Muscle layer of colon (tissue), 2 donors: ENCODE measurements at regions not wholly inside any gene's neighbourhood (a gene's known extent, or its start where the extent isn't known, plus 50 kb on each side); places are given as distances from the start of the nearest gene placed in this dataset.

Source experiments
- H3K27ac ChIP-seq: one replicate; pipeline ENCODE4 v1.7.0; 2013; ENCODE audit warnings: low read depth, mild to moderate bottlenecking, low read length, moderate library complexity
- H3K27me3 ChIP-seq, 2 donors: one replicate each; pipeline ENCODE4 v1.7.0; 2013; ENCODE audit warnings: low read length in 2 of 2, mild to moderate bottlenecking in 2 of 2; ENCODE audit not compliant: insufficient read depth in 2 of 2, control insufficient read depth in 1 of 2
- H3K36me3 ChIP-seq: one replicate; pipeline ENCODE4 v1.7.0; 2013; ENCODE audit warnings: mild to moderate bottlenecking, low read length; ENCODE audit not compliant: insufficient read depth
- H3K4me1 ChIP-seq: one replicate; pipeline ENCODE4 v1.7.0; 2013; ENCODE audit warnings: mild to moderate bottlenecking, low read length; ENCODE audit not compliant: insufficient read depth
- H3K4me3 ChIP-seq, 2 donors: one replicate each; pipeline ENCODE4 v1.7.0; 2013; ENCODE audit warnings: low read length in 2 of 2, low read depth in 1 of 2, mild to moderate bottlenecking in 1 of 2, moderate library complexity in 1 of 2
- H3K9ac ChIP-seq: one replicate; pipeline ENCODE4 v1.7.0; 2013; ENCODE audit warnings: low read length
- H3K9me3 ChIP-seq: one replicate; pipeline ENCODE4 v1.7.0; 2013; ENCODE audit warnings: mild to moderate bottlenecking, low read length
- donor health status: abdominal sarcoma.
- donor health status: Adenocarcinoma of cecum.

GRCh38 chr3:104526901-104527401 lies 839.8 kb upstream of the ALCAM start:
- Histone ChIP-seq H3K27ac (no peak overlapping the region), H3K9me3 (no peaks in the 10 kb centered on the region), H3K4me3 (no peak overlapping the region), H3K9ac (no peak overlapping the region), H3K4me1 (no peaks in the 10 kb centered on the region), H3K27me3 (no peaks in the 10 kb centered on the region), H3K36me3 (no peaks in the 10 kb centered on the region)

- Histone ChIP-seq H3K27me3 (no peaks in the 10 kb centered on the region), H3K36me3 (no peaks in the 10 kb centered on the region), H3K9me3 (no peaks in the 10 kb centered on the region), H3K4me3 (no peak overlapping the region), H3K4me1 (no peaks in the 10 kb centered on the region), H3K9ac (no peak overlapping the region), H3K27ac (no peak overlapping the region)
These were observed 835.8 kb upstream of the ALCAM start for GRCh38 chr3:104530934-104531333.

GRCh38 chr3:104536715-104537114 lies 830.0 kb upstream of the ALCAM start:
- Histone ChIP-seq H3K27ac (no peak overlapping the region), H3K4me3 (no peak overlapping the region), H3K27me3 (no peaks in the 10 kb centered on the region), H3K9me3 (no peaks in the 10 kb centered on the region), H3K4me1 (no peaks in the 10 kb centered on the region), H3K36me3 (no peaks in the 10 kb centered on the region), H3K9ac (no peak overlapping the region)

GRCh38 chr3:104537323-104537722 lies 829.4 kb upstream of the ALCAM start:
- no peak overlapping the region for H3K4me3 ChIP-seq
- H3K9me3 ChIP-seq: no peaks in the 10 kb centered on the region
- no peak overlapping the region for H3K9ac ChIP-seq
- no peaks in the 10 kb centered on the region for H3K36me3 ChIP-seq
- H3K27ac ChIP-seq: no peak overlapping the region
- H3K27me3 ChIP-seq: no peaks in the 10 kb centered on the region
- H3K4me1 ChIP-seq: no peaks in the 10 kb centered on the region

- H3K9ac ChIP-seq: no peak overlapping the region
- no peaks in the 10 kb centered on the region for H3K4me1 ChIP-seq
- no peaks in the 10 kb centered on the region for H3K9me3 ChIP-seq
- no peaks in the 10 kb centered on the region for H3K27me3 ChIP-seq
- H3K27ac ChIP-seq: no peak overlapping the region
- no peak overlapping the region for H3K4me3 ChIP-seq
- H3K36me3 ChIP-seq: no peaks in the 10 kb centered on the region
These were observed 820.4 kb upstream of the ALCAM start for GRCh38 chr3:104546301-104546700.

- no peaks in the 10 kb centered on the region for H3K4me1 ChIP-seq
- H3K27ac ChIP-seq: no peak overlapping the region
- H3K27me3 ChIP-seq: no peaks in the 10 kb centered on the region
- no peak overlapping the region for H3K4me3 ChIP-seq
- no peak overlapping the region for H3K9ac ChIP-seq
- no peaks in the 10 kb centered on the region for H3K36me3 ChIP-seq
- no peaks in the 10 kb centered on the region for H3K9me3 ChIP-seq
These were observed 819.7 kb upstream of the ALCAM start for GRCh38 chr3:104547031-104547430.

- Histone ChIP-seq H3K27ac (no peak overlapping the region), H3K36me3 (no peaks in the 10 kb centered on the region), H3K9me3 (no peaks in the 10 kb centered on the region), H3K4me1 (no peaks in the 10 kb centered on the region), H3K9ac (no peak overlapping the region), H3K27me3 (no peaks in the 10 kb centered on the region), H3K4me3 (no peak overlapping the region)
These were observed 818.3 kb upstream of the ALCAM start for GRCh38 chr3:104548401-104548800.

GRCh38 chr3:104549099-104549714 lies 817.5 kb upstream of the ALCAM start:
- Histone ChIP-seq H3K27ac (no peak overlapping the region), H3K4me1 (no peaks in the 10 kb centered on the region), H3K9ac (no peak overlapping the region), H3K4me3 (no peak overlapping the region), H3K9me3 (no peaks in the 10 kb centered on the region), H3K27me3 (no peaks in the 10 kb centered on the region), H3K36me3 (no peaks in the 10 kb centered on the region)

GRCh38 chr3:104553121-104553520 lies 813.6 kb upstream of the ALCAM start:
- H3K9ac ChIP-seq: no peak overlapping the region
- H3K9me3 ChIP-seq: no peaks in the 10 kb centered on the region
- H3K4me3 ChIP-seq: no peak overlapping the region
- no peak overlapping the region for H3K27ac ChIP-seq
- H3K36me3 ChIP-seq: no peaks in the 10 kb centered on the region
- H3K27me3 ChIP-seq: no peaks in the 10 kb centered on the region
- no peaks in the 10 kb centered on the region for H3K4me1 ChIP-seq

- Histone ChIP-seq H3K27me3 (no peaks in the 10 kb centered on the region), H3K4me1 (no peaks in the 10 kb centered on the region), H3K27ac (no peak overlapping the region), H3K4me3 (no peak overlapping the region), H3K36me3 (no peaks in the 10 kb centered on the region), H3K9ac (no peak overlapping the region), H3K9me3 (no peaks in the 10 kb centered on the region)
These were observed 812.3 kb upstream of the ALCAM start for GRCh38 chr3:104554425-104554824.

- no peak overlapping the region for H3K27ac ChIP-seq
- H3K27me3 ChIP-seq: no peaks in the 10 kb centered on the region
- no peaks in the 10 kb centered on the region for H3K4me1 ChIP-seq
- H3K36me3 ChIP-seq: no peaks in the 10 kb centered on the region
- H3K9me3 ChIP-seq: no peaks in the 10 kb centered on the region
- no peak overlapping the region for H3K9ac ChIP-seq
- no peak overlapping the region for H3K4me3 ChIP-seq
These were observed 811.0 kb upstream of the ALCAM start for GRCh38 chr3:104555728-104556127.

- Histone ChIP-seq H3K27ac (no peak overlapping the region), H3K27me3 (no peaks in the 10 kb centered on the region), H3K36me3 (no peaks in the 10 kb centered on the region)
These were observed 810.2 kb upstream of the ALCAM start for GRCh38 chr3:104556372-104557078.

More at GRCh38 chr3:104556372-104557078, 810.2 kb upstream of the ALCAM start:
- Histone ChIP-seq H3K9ac (no peak overlapping the region), H3K4me3 (no peak overlapping the region), H3K9me3 (no peaks in the 10 kb centered on the region), H3K4me1 (no peaks in the 10 kb centered on the region)
